Glomerular endothelial cell (primary cell): ENCODE measurements at regions not wholly inside any gene's neighbourhood (a gene's known extent, or its start where the extent isn't known, plus 50 kb on each side); places are given as distances from the start of the nearest gene placed in this dataset.
"Not testable (repeated sequence)": the region's sequence is repeated elsewhere in the genome, so short reads cannot be mapped to it uniquely, and the experiment has no call there.

Experiments used
- DNase-seq: peaks from one replicate; pipeline ENCODE4 v3.0.0-alpha.2; 2011; ENCODE audit warnings: low read depth, low spot score; ENCODE audit errors: extremely low read depth

DNA sequence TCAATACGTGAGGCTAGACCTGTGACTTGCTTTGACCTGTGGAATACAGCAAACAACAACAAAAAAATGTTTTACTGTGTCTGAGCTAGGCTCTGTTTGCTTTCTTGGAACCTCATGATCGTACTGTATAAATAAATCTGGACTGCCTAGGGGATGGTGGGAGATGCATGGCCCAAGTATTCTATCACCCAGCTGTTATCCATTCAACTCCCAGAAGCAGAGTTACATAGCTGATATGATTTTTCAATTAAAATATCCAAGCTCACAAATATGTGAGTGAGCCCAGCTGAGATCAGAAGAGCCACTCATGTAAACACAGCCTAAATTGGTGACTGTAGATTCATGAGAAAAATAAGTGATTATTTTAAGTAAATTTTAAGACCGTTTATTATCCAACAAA lies 154.1 kb upstream of the THUMPD2 start:
- DNase-seq = no peak

DNA sequence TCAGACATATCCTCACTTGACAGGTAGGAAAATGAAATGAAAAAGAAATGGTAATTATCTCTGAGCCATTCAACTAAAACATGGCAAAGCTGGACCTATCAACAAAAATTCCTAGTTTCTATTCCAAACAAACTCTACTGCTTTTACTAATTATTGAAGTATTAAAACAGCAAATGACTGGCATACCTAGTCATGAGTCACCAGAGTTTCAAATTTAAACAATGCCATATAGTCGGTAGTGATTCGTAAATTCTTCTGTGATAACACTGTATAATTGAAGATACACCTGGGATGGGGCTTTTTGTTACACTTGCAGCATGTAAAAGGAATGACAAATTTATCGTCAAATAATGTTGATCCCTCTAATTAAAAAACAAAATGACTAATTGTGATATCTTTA lies 153.1 kb upstream of the THUMPD2 start:
- DNase-seq = no peak

- no peak for DNase-seq
These were observed 151.3 kb upstream of the THUMPD2 start for GRCh38 chr2:39930175-39930917.

DNA sequence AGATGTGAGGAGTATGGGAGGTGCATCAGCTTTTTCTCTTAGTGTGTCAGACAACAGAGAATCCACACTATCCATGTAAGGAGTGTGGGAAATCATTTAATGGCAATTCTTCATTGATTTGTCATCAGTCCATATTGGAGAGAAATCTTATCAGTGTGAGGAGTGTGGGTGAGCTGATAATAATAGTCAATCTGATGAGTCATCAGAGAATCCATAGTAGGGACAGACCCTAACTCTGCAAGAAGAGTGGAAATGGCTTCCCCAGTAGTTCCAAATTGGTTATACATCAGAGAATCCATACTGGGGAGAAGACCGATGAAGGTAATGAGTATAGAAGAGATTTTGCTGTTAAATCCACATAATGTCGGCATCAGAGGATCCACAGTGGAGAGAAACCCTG lies 150.5 kb upstream of the THUMPD2 start:
- no peak for DNase-seq

- DNase-seq = no peak
These were observed 146.3 kb upstream of the THUMPD2 start for GRCh38 chr2:39925312-39925711.

DNA sequence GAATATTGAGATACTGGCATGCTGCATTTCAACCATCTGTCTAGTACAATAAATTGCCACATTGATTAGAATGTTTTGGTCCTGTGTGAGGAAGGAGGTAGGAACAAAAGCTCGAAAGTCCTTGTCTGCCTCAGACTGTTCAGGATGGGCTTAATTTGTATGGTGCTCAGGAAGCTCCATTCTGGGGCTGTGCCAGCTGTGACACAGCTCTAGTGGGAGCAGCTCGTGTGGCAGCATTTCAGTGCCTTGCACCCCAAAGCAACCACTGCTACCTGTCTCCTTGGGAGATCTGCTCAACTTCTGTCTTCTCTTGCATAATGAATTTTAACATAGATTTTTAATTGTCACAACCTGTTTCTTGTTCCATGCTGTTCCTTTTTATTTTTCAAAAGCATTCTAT lies 144.4 kb upstream of the THUMPD2 start:
- no peak for DNase-seq

DNA sequence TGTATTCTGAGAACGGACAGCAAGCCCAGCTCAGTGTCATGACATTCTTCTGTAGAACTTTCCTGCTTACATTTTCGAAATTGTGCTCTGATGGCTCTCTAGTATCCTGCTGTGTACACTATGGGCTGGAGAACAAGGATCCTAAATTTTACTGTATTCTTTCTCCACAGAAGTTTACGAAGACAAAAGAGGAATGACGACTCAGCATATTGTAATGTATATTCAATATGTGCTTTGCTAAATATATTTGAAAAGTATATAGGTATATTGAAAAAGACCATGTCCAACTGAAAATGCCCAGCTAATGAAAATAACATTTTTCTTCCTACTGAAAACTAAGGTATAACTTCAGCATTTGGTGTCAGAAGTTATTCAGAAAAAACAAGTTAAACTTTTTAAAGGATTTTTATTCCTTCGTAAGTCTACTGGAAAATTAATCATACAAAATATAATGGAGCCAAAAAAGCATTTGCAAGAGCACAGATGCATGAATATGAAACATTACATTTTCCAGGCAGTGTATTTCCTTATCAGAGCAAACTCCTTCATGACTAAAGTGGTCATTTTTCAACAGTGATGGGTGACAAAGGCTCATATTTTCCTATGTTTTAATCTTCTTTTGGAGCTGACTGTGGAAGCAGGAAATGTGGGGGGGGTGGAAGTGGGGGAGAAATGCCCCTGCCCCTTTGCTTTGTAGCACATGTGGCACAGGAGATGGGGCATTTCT lies 143.8 kb upstream of the THUMPD2 start:
- DNase-seq = no peak

GRCh38 chr2:39920307-39920801 lies 141.3 kb upstream of the THUMPD2 start:
- no peak for DNase-seq

- DNase-seq = no peak
These were observed 140.7 kb upstream of the THUMPD2 start for GRCh38 chr2:39919511-39920306.

DNA sequence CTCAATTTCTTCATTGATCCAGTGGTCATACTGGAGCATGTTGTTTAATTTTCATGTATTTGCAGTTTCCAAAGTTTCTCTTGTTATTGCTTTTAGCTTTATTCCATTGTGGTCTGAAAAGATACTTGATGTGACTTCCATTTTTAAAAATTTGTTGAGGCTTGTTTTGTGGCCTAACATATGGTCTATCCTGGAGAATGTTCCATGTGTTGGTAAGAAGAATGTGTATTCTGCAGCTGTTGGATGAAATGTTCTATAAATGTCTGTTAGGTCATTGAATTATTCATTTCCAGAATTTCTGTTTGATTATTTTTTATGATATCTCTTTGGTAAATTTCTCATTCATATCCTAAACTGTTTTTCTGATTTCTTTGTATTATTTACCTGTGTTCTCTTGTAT lies 139.8 kb upstream of the THUMPD2 start:
- no peak for DNase-seq

DNA sequence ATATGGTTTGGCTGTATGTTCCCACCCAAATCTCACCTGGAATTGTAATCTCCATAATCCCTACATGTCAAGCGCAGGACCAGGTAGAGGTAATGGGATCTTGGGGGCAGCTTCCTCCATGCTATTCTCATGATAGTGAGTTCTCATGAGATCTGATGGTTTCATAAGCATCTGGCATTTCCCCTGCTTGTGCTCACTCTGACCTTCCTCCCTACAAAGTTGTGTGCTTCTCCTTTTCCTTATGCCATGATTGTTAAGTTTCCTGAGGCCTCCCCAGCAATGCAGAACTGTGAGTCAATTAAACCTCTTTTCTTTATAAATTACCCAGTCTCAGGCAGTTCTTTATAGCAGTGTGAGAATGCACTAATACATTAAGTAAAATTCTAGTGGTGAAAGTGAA lies 138.3 kb upstream of the THUMPD2 start:
- not testable (repeated sequence) for DNase-seq

DNA sequence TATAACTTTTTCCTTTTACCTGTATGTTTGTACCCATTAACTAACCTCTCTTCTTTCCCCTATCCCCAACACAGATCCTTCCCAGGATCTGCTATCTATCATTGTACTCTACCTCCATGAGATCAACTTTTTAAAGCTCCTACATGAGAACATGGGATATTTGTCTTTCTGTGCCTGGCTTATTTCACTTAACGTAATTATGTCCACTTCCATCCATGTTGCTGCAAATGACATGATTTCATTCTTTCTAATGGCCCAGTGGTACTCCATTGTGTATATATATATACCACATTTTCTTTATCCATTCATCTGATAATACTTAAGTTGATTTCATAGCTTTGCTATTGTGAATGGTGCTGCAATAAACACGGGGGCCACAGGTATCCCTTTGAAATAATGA lies 135.9 kb upstream of the THUMPD2 start:
- DNase-seq = no peak

- peak; percentile 36 for DNase-seq
These were observed 134.8 kb upstream of the THUMPD2 start for GRCh38 chr2:39913648-39914461.

- no peak for DNase-seq
These were observed 123.0 kb upstream of the THUMPD2 start for GRCh38 chr2:39902103-39902502.

DNA sequence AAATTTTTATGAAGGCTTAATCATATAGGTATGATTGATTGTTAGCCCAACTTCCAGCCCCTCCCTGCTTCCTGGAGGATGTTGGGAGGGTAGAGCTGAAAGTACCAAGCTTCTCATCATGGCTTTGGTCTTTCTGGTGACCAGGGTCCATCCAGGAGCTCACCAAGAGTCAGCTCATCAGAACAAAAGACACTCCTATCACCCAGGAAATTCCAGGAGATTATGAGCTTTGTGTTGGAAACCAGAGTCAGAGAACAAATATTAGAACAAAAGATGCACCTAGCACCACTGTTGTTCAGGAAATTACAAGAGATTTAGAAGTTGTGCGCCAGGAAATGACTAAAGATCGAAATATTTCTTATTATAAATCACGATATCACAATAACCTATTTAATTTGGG lies 119.9 kb upstream of the THUMPD2 start:
- no peak for DNase-seq

DNA sequence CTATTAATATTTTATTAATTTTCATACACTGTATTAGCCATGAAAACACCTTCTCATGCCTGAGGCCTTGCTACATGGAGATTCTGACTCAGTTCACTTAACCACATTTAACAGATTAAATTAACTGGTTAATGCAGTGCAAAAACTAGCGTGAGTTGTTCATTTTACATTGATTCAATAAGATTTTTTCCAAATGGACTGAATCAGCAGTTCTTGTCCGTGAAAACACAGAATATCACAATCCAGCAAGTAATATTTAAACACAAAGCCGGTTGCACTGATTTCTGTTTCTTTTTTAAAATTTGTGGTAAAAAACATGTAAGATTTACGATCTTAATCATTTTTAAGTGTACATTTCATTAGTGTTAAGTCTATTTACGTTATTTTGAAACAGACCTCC lies 118.2 kb upstream of the THUMPD2 start:
- DNase-seq = no peak

- no peak for DNase-seq
These were observed 115.0 kb upstream of the THUMPD2 start for GRCh38 chr2:39894082-39894481.

GRCh38 chr2:39893616-39894015 lies 114.6 kb upstream of the THUMPD2 start:
- no peak for DNase-seq

GRCh38 chr2:39881948-39882347 lies 102.9 kb upstream of the THUMPD2 start:
- no peak for DNase-seq

GRCh38 chr2:39881494-39881893 lies 102.4 kb upstream of the THUMPD2 start:
- DNase-seq = no peak

GRCh38 chr2:39879001-39879400 lies 99.9 kb upstream of the THUMPD2 start:
- not testable (repeated sequence) for DNase-seq
